ENCODE measurements at regions not wholly inside any gene's neighbourhood (a gene's known extent, or its start where the extent isn't known, plus 50 kb on each side); places are given as distances from the start of the nearest gene placed in this dataset.
"Not testable (repeated sequence)": the region's sequence is repeated elsewhere in the genome, so short reads cannot be mapped to it uniquely, and the experiment has no call there.

DNA sequence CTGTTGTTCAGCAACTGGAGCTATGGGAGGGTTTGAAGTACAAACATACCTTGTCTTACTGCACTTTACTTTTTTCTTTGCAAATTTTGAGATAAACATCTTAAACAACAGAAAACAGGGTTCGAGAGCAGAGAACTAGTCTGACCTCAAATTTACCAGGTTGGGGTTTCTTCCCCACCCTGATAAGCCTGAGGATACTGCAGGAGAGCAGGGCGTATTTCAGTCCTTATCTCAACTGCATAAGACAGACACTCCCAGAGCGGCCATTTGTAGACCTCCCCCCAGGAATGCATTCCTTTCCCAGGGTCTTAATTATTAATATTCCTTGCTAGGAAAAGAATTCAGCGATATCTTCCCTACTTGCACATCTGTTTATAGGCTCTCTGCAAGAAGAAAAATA, 242.1 kb upstream of the DDHD1 start:
- TF ChIP-seq, protein P1, sequence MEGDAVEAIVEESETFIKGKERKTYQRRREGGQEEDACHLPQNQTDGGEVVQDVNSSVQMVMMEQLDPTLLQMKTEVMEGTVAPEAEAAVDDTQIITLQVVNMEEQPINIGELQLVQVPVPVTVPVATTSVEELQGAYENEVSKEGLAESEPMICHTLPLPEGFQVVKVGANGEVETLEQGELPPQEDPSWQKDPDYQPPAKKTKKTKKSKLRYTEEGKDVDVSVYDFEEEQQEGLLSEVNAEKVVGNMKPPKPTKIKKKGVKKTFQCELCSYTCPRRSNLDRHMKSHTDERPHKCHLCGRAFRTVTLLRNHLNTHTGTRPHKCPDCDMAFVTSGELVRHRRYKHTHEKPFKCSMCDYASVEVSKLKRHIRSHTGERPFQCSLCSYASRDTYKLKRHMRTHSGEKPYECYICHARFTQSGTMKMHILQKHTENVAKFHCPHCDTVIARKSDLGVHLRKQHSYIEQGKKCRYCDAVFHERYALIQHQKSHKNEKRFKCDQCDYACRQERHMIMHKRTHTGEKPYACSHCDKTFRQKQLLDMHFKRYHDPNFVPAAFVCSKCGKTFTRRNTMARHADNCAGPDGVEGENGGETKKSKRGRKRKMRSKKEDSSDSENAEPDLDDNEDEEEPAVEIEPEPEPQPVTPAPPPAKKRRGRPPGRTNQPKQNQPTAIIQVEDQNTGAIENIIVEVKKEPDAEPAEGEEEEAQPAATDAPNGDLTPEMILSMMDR (conservative IDR thresholded peaks at IDR 0.05): not testable (repeated sequence)
- TF ChIP-seq EZH2 (IDR thresholded peaks at IDR 0.05; ENCODE audit: low read depth): not testable (repeated sequence)
